PC-9 (cell line): ENCODE measurements at regions not wholly inside any gene's neighbourhood (a gene's known extent, or its start where the extent isn't known, plus 50 kb on each side); places are given as distances from the start of the nearest gene placed in this dataset.
"Not testable (repeated sequence)": the region's sequence is repeated elsewhere in the genome, so short reads cannot be mapped to it uniquely, and the experiment has no call there.

ENCODE experiments used
- BruUV-seq: library from RNA; stranded (reverse); fragments of 400-500 nt; replicated peaks from 2 replicates; lab custom pipeline; 2021; lab: Mats Ljungman, UMichigan
- CTCF ChIA-PET: fragments of 300-600 bp; sonication (Branson Sonifier 250); formaldehyde crosslinking; loops from one replicate; lab custom pipeline; 2022; ENCODE audit warnings: antibody characterized with exemption; lab: Charles Lee
- POLR2A ChIA-PET: fragments of 300-600 bp; sonication (Branson Sonifier 250); formaldehyde crosslinking; loops from one replicate; lab custom pipeline; 2022; ENCODE audit warnings: antibody characterized with exemption; ENCODE audit not compliant: unreplicated experiment; lab: Charles Lee
- DNase-seq, 2 experiments: peaks; one replicate each; pipeline versions ENCODE4 v3.0.0 to v3.0.0-alpha.2; 2015 to 2022; ENCODE audit warnings: mixed read lengths in 1 of 2
- H2AFZ ChIP-seq: fragments of 200-600 bp; sonication (generic); 2 replicates; pipeline ENCODE4 v1.8.1; 2017; ENCODE audit warnings: antibody characterized with exemption
- H3F3A ChIP-seq: fragments of 200-600 bp; sonication (generic); 2 replicates; pipeline ENCODE4 v1.8.1; 2017; ENCODE audit warnings: antibody characterized with exemption, mild to moderate bottlenecking, low read depth; ENCODE audit not compliant: insufficient read depth
- H3K27ac ChIP-seq: fragments of 200-600 bp; sonication (generic); 2 replicates; pipeline ENCODE4 v1.6.1; 2016; ENCODE audit warnings: mixed run types
- H3K27me3 ChIP-seq: fragments of 200-600 bp; sonication (generic); 2 replicates; pipeline ENCODE4 v1.6.1; 2016; ENCODE audit warnings: low read depth, mixed run types; ENCODE audit not compliant: insufficient read depth
- H3K36me3 ChIP-seq: fragments of 200-600 bp; sonication (generic); 2 replicates; pipeline ENCODE4 v1.6.1; 2016; ENCODE audit warnings: low read depth, mixed run types
- H3K4me1 ChIP-seq: fragments of 200-600 bp; sonication (generic); replicated peaks from 2 replicates; pipeline ENCODE4 v1.6.1; 2016; ENCODE audit warnings: mixed run types; ENCODE audit not compliant: insufficient read depth
- H3K4me2 ChIP-seq: fragments of 200-600 bp; sonication (generic); 2 replicates; pipeline ENCODE4 v1.6.1; 2017; ENCODE audit warnings: mixed run types
- H3K4me3 ChIP-seq: fragments of 200-600 bp; sonication (generic); 2 replicates; pipeline ENCODE4 v1.6.1; 2016; ENCODE audit warnings: mixed run types
- H3K79me2 ChIP-seq: fragments of 200-600 bp; sonication (generic); 2 replicates; pipeline ENCODE4 v1.6.1; 2017; ENCODE audit warnings: low read depth, mixed run types
- H3K9me2 ChIP-seq: fragments of 200-600 bp; sonication (generic); 2 replicates; pipeline ENCODE4 v1.8.1; 2017; ENCODE audit warnings: mild to moderate bottlenecking; ENCODE audit not compliant: insufficient read depth
- H3K9me3 ChIP-seq: fragments of 200-600 bp; sonication (generic); 2 replicates; pipeline ENCODE4 v1.8.1; 2016; ENCODE audit warnings: low read depth; ENCODE audit not compliant: insufficient read depth
- H4K20me1 ChIP-seq: fragments of 200-600 bp; sonication (generic); 2 replicates; pipeline ENCODE4 v1.8.1; 2017; ENCODE audit not compliant: insufficient read depth
- EZH2 ChIP-seq: fragments of 200-600 bp; sonication (generic); IDR thresholded peaks from 2 replicates; pipeline ENCODE4 v1.8.0; 2017; ENCODE audit warnings: antibody characterized with exemption, low read depth
- intact Hi-C: fragments of 100-400 bp; cut with micrococcal nuclease; formaldehyde crosslinking; loops from one replicate; pipeline ENCODE4 v1.10.0; 2022; ENCODE audit not compliant: unreplicated experiment
- TF ChIP-seq, protein P1 (sequence below): fragments of 200-600 bp; sonication (generic); conservative IDR thresholded peaks from 2 replicates; pipeline ENCODE4 v1.6.1; 2017; ENCODE audit warnings: mixed run types, antibody characterized with exemption, mild to moderate bottlenecking, moderate library complexity

DNA sequence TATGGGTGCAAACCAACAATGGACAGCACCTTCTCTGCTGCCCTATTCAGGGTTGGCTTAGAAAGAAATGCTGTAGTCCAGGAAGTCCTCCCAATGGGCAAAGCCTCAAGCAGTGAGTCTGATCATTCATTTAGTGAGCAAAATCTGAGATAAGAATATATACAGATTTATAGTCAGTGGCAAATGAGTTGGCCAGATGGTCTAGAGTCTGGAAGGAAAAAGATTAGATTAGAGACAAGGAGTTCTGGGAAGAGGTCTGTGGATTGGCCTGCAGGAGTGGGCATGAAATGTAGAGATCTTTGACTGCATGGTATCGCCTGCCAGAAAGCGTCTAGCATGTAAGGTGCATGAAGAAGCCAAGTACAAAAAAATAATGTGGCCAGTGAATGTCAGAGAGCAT lies 201.9 kb upstream of the PTER start:
- Histone ChIP-seq H2AFZ (no peak overlapping the region), H4K20me1 (no peaks in the 10 kb centered on the region), H3K27ac (no peak overlapping the region), H3K27me3 (peaks cover 24% of the 10 kb centered on the region), H3K9me2 (no peaks in the 10 kb centered on the region), H3F3A (no peaks in the 10 kb centered on the region), H3K9me3 (no peaks in the 10 kb centered on the region), H3K4me3 (no peak overlapping the region), H3K79me2 (no peaks in the 10 kb centered on the region), H3K4me1 (no peaks in the 10 kb centered on the region), H3K4me2 (no peak overlapping the region), H3K36me3 (no peaks in the 10 kb centered on the region)
- BruUV-seq: no TSS peak
- ChIA-PET POLR2A (no interaction called here), CTCF (no interaction called here)
- DNase-seq: no peak
- TF ChIP-seq, protein P1, sequence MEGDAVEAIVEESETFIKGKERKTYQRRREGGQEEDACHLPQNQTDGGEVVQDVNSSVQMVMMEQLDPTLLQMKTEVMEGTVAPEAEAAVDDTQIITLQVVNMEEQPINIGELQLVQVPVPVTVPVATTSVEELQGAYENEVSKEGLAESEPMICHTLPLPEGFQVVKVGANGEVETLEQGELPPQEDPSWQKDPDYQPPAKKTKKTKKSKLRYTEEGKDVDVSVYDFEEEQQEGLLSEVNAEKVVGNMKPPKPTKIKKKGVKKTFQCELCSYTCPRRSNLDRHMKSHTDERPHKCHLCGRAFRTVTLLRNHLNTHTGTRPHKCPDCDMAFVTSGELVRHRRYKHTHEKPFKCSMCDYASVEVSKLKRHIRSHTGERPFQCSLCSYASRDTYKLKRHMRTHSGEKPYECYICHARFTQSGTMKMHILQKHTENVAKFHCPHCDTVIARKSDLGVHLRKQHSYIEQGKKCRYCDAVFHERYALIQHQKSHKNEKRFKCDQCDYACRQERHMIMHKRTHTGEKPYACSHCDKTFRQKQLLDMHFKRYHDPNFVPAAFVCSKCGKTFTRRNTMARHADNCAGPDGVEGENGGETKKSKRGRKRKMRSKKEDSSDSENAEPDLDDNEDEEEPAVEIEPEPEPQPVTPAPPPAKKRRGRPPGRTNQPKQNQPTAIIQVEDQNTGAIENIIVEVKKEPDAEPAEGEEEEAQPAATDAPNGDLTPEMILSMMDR: no peak
- no peak for TF ChIP-seq EZH2
- intact Hi-C loops: no loop called here

DNA sequence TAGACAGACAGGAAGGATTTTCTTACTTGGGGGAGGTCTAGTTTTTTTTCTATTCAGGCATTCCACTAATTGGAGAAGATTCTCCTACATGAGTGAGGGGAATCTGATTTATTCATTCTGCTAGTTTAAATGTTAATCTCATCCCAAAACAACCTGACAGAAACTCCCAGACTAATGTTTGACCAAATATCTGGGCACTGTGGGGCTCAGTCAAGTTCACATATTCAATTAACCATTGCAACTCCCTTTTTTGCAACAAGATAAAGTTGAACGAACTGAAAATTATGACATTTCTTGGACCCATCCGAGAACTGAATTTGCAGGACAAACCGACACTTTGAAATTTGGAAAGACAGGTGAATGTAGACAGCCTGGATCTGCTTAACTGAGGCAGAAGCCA lies 194.4 kb upstream of the PTER start:
- TF ChIP-seq EZH2: no peak
- TF ChIP-seq, protein P1: no peak
- Histone ChIP-seq H2AFZ (no peak overlapping the region), H3K9me2 (no peaks in the 10 kb centered on the region), H3F3A (no peaks in the 10 kb centered on the region), H3K4me2 (no peak overlapping the region), H3K9me3 (no peaks in the 10 kb centered on the region), H3K27ac (no peak overlapping the region), H3K79me2 (no peaks in the 10 kb centered on the region), H3K4me1 (no peaks in the 10 kb centered on the region), H4K20me1 (no peaks in the 10 kb centered on the region), H3K27me3 (0 out of 2 replicates have a peak, but pooled peaks cover 4% of the 10 kb centered on the region), H3K36me3 (no peaks in the 10 kb centered on the region), H3K4me3 (no peak overlapping the region)
- ChIA-PET POLR2A (interaction anchor here (0.7 kb wide), 1 partner anchor 747 kb away, joined by 16 read pairs; no protein-coding TSS in a partner anchor), CTCF (no interaction called here)
- no peak for DNase-seq
- intact Hi-C loops: no loop called here
- no TSS peak for BruUV-seq

DNA sequence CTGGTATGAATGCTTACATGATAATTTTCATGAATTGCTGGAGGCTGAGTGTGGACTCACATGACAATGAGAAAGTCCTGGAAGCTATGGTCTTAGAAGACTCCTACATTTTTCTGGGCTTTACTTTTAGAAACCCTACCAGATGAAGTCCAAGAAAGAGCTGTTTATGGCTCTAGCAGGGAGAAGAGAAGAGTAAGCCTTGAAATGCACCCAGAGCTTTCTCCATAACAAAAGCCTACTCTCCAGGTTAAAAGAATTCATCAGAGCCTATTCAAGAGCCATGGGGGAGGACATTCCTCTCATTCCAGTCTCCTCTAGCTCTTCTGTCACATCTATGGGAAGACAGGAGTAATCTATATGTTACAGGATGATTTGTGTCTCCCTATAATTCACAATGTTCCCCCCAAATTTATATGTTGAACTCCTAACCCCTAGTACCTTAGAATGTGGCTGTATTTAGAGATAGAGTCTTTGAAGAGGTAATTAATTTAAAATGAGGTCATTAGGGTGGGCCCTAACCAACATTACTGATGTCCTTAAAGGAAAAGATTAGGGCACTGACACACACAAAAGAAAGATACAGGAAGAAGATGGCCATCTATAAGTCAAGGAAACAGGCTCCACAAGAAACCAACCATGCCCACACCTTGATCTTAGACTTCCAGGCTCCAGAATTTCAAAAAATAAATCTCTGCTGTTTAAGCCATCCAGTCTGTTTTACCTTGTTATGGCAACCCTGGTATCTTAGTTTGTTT lies 193.8 kb upstream of the PTER start:
- Histone ChIP-seq H3F3A (no peaks in the 10 kb centered on the region), H3K9me2 (no peaks in the 10 kb centered on the region), H4K20me1 (no peaks in the 10 kb centered on the region), H3K4me1 (no peaks in the 10 kb centered on the region), H2AFZ (no peak overlapping the region), H3K79me2 (no peaks in the 10 kb centered on the region), H3K4me3 (no peak overlapping the region), H3K4me2 (no peak overlapping the region), H3K27me3 (0 out of 2 replicates have a peak, but pooled peaks cover 4% of the 10 kb centered on the region), H3K27ac (no peak overlapping the region), H3K9me3 (no peaks in the 10 kb centered on the region), H3K36me3 (no peaks in the 10 kb centered on the region)
- no TSS peak for BruUV-seq
- no peak for TF ChIP-seq EZH2
- TF ChIP-seq, protein P1: no peak
- intact Hi-C loops: no loop called here
- DNase-seq: no peak
- POLR2A ChIA-PET: no interaction called here
- CTCF ChIA-PET: no interaction called here

DNA sequence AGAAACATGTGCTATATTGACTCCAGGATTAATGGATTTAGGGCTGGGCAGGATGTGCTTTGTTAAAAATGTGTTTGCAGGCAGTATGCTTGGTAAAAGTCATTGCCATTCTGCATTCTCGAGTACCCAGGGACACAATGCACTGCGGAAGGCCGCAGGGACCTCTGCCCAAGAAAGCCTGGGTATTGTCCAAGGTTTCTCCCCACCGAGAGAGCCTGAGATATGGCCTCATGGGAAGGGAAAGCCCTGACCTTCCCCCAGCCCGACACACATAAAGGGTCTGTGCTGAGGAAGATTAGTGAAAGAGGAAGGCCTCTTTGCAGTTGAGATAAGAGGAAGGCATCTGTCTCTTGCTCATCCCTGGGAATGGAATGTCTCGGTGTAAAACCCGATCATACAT lies 186.7 kb upstream of the PTER start:
- H3K4me3 ChIP-seq, H3K36me3 ChIP-seq, H4K20me1 ChIP-seq, H3K27me3 ChIP-seq, H3K4me1 ChIP-seq, H3K4me2 ChIP-seq, H3F3A ChIP-seq, H3K27ac ChIP-seq, H2AFZ ChIP-seq, DNase-seq, H3K9me2 ChIP-seq, intact Hi-C loops, H3K9me3 ChIP-seq, BruUV-seq, H3K79me2 ChIP-seq, POLR2A ChIA-PET, CTCF ChIA-PET: not testable (repeated sequence)
